Smooth muscle cell (in vitro differentiated cells): ENCODE measurements at regions not wholly inside any gene's neighbourhood (a gene's known extent, or its start where the extent isn't known, plus 50 kb on each side); places are given as distances from the start of the nearest gene placed in this dataset.

Experiments used
- DNase-seq: peaks from one replicate; lab custom pipeline; 2025; ENCODE audit not compliant: unreplicated experiment; lab: John Stamatoyannopoulos, UW
- H2AFZ ChIP-seq: fragments of 200-600 bp; sonication (generic); 2 replicates; pipeline ENCODE4 v1.6.0; 2016; ENCODE audit warnings: antibody characterized with exemption, low read depth, mild to moderate bottlenecking
- H3F3A ChIP-seq: fragments of 200-600 bp; sonication (generic); 2 replicates; pipeline ENCODE4 v1.6.0; 2017; ENCODE audit warnings: antibody characterized with exemption, low read depth
- H3K27ac ChIP-seq: fragments of 200-600 bp; sonication (generic); 2 replicates; pipeline ENCODE4 v1.5.1; 2016; ENCODE audit warnings: low read depth, mild to moderate bottlenecking
- H3K27me3 ChIP-seq: fragments of 200-600 bp; sonication (generic); 2 replicates; pipeline ENCODE4 v1.6.1; 2016; ENCODE audit warnings: low read depth, mild to moderate bottlenecking
- H3K36me3 ChIP-seq: fragments of 200-600 bp; sonication (generic); 2 replicates; pipeline ENCODE4 v1.5.1; 2016; ENCODE audit warnings: low read depth
- H3K4me1 ChIP-seq: fragments of 200-600 bp; sonication (generic); 2 replicates; pipeline ENCODE4 v1.5.1; 2016; ENCODE audit warnings: low read depth
- H3K4me2 ChIP-seq: fragments of 200-600 bp; sonication (generic); 2 replicates; pipeline ENCODE4 v1.6.0; 2016; ENCODE audit warnings: mild to moderate bottlenecking
- H3K4me3 ChIP-seq: fragments of 200-600 bp; sonication (generic); 2 replicates; pipeline ENCODE4 v1.5.1; 2016; ENCODE audit warnings: mild to moderate bottlenecking
- H3K79me2 ChIP-seq: fragments of 200-600 bp; sonication (generic); 2 replicates; pipeline ENCODE4 v1.6.0; 2016; ENCODE audit warnings: low read depth, mild to moderate bottlenecking
- H3K9ac ChIP-seq: fragments of 200-600 bp; sonication (generic); 2 replicates; pipeline ENCODE4 v1.6.0; 2016; ENCODE audit warnings: low read depth
- H3K9me3 ChIP-seq: fragments of 200-600 bp; sonication (generic); replicated peaks from 2 replicates; pipeline ENCODE4 v1.5.1; 2016; ENCODE audit warnings: low read depth
- H4K20me1 ChIP-seq: fragments of 200-600 bp; sonication (generic); 2 replicates; pipeline ENCODE4 v1.6.0; 2016; ENCODE audit warnings: low read depth
- CTCF ChIP-seq: fragments of 200-600 bp; sonication (generic); IDR thresholded peaks from 2 replicates; pipeline ENCODE4 v1.5.1; 2017; ENCODE audit warnings: borderline replicate concordance, mild to moderate bottlenecking, antibody characterized with exemption; ENCODE audit not compliant: insufficient read depth, poor library complexity, severe bottlenecking
- WGBS: methylation state at CpG from one replicate; pipeline ENCODE4 v1.1.7; 2016; ENCODE audit warnings: low lambda C conversion rate; 5-methylcytosine and 5-hydroxymethylcytosine counted together

- WGBS, result 96% methylated on average over 7 of the region's 7 CpGs
- TF ChIP-seq CTCF, result no peak
- DNase-seq, result no peak
- Histone ChIP-seq H3K4me2 (no peak overlapping the region), H3K36me3 (no peaks in the 10 kb centered on the region), H2AFZ (no peak overlapping the region), H3K9me3 (no peaks in the 10 kb centered on the region), H3K27ac (no peak overlapping the region), H3K79me2 (no peaks in the 10 kb centered on the region), H3K27me3 (peaks cover 45% of the 10 kb centered on the region), H4K20me1 (no peaks in the 10 kb centered on the region), H3K4me1 (peaks cover 2% of the 10 kb centered on the region), H3K9ac (no peak overlapping the region), H3F3A (no peaks in the 10 kb centered on the region), H3K4me3 (no peak overlapping the region)
Measured at GRCh38 chr20:58137236-58137635, 91.2 kb downstream of the ANKRD60 start.

- H3K9ac ChIP-seq, result no peak overlapping the region
- DNase-seq, result no peak
- H3K4me2 ChIP-seq, result no peak overlapping the region
- peaks cover 13% of the 10 kb centered on the region for H3K4me1 ChIP-seq
- no peak overlapping the region for H3K4me3 ChIP-seq
- H3K27me3 ChIP-seq, result peaks cover 45% of the 10 kb centered on the region
- no peaks in the 10 kb centered on the region for H3K9me3 ChIP-seq
- no peak overlapping the region for H3K27ac ChIP-seq
- H4K20me1 ChIP-seq, result no peaks in the 10 kb centered on the region
- TF ChIP-seq CTCF, result no peak
- no peaks in the 10 kb centered on the region for H3K79me2 ChIP-seq
- no peaks in the 10 kb centered on the region for H3F3A ChIP-seq
- H3K36me3 ChIP-seq, result no peaks in the 10 kb centered on the region
- WGBS, result 84% methylated on average over 5 of the region's 5 CpGs
- no peak overlapping the region for H2AFZ ChIP-seq
Measured at GRCh38 chr20:58136149-58136484, 92.3 kb downstream of the ANKRD60 start.

- H3K9ac ChIP-seq, result no peak overlapping the region
- peaks cover 18% of the 10 kb centered on the region for H3K4me1 ChIP-seq
- no peak overlapping the region for H2AFZ ChIP-seq
- no peak for DNase-seq
- H3K4me3 ChIP-seq, result no peak overlapping the region
- no peaks in the 10 kb centered on the region for H3F3A ChIP-seq
- WGBS, result 57% methylated on average over 16 of the region's 16 CpGs
- H3K27me3 ChIP-seq, result peaks cover 45% of the 10 kb centered on the region
- H3K4me2 ChIP-seq, result no peak overlapping the region
- H3K79me2 ChIP-seq, result no peaks in the 10 kb centered on the region
- no peak overlapping the region for H3K27ac ChIP-seq
- H4K20me1 ChIP-seq, result no peaks in the 10 kb centered on the region
- H3K36me3 ChIP-seq, result no peaks in the 10 kb centered on the region
- no peak for TF ChIP-seq CTCF
- H3K9me3 ChIP-seq, result no peaks in the 10 kb centered on the region
Measured at GRCh38 chr20:58135441-58136148, 92.9 kb downstream of the ANKRD60 start.
